K562 (cell line): ENCODE measurements at regions not wholly inside any gene's neighbourhood (a gene's known extent, or its start where the extent isn't known, plus 50 kb on each side); places are given as distances from the start of the nearest gene placed in this dataset.
A peak's percentile ranks its signal among the peaks of the same experiment; 100 is the strongest.

Experiments used
- ATAC-seq: fragments of 200-7000 bp; cut with Tn5 transposase; 3 replicates; pipeline ENCODE4 v1.9.1; 2020; ENCODE audit warnings: moderate library complexity
- BruUV-seq: library from RNA; stranded (reverse); fragments of 400-500 nt; replicated peaks from 2 replicates; lab custom pipeline; 2021; lab: Mats Ljungman, UMichigan
- CTCF ChIA-PET: fragments of 300-600 bp; formaldehyde crosslinking; extraction: SDS; loops from one replicate; lab custom pipeline; 2021; ENCODE audit warnings: low intra/inter-chr PET ratio; lab: Yijun Ruan, JAX
- POLR2A ChIA-PET: fragments of 300-600, 350-650 bp; sonication (Branson Sonifier 250); formaldehyde crosslinking; extraction: SDS; loops from one replicate; lab custom pipeline; 2021; ENCODE audit warnings: antibody characterized with exemption, inconsistent platforms; lab: Yijun Ruan, JAX
- DNase-seq, 4 experiments: peaks; one replicate each; pipeline versions ENCODE4 v3.0.0 to v3.0.0-alpha.2; 2011 to 2018; ENCODE audit warnings: low spot score in 3 of 4, mixed read lengths in 3 of 4; ENCODE audit errors: extremely low read depth in 1 of 4
- FAIRE-seq: peaks from 2 replicates; lab custom pipeline; 2011; peaks lifted over from hg19 to GRCh38; lab: Jason Lieb, UNC
- H2AFZ ChIP-seq: 2 replicates; pipeline ENCODE4 v1.6.0; 2011; ENCODE audit warnings: low read depth, low read length, control low read depth, inconsistent platforms
- H3K27ac ChIP-seq: fragments of 200-600 bp; 3 replicates; pipeline ENCODE4 v1.8.0; 2011; ENCODE audit warnings: low read depth, mild to moderate bottlenecking, control low read depth, inconsistent platforms, low read length, moderate library complexity, mixed read lengths; ENCODE audit errors: extremely low read depth
- H3K27me3 ChIP-seq, 2 experiments: fragments of 300-600 bp in 1 of 2; 2 replicates in 1 of 2; 3 replicates in 1 of 2; pipeline versions ENCODE4 v1.6.0 to v1.8.0; 2011; ENCODE audit warnings: inconsistent platforms in 2 of 2, low read length in 2 of 2, mild to moderate bottlenecking in 1 of 2, mixed read lengths in 1 of 2, moderate library complexity in 1 of 2; ENCODE audit not compliant: control insufficient read depth in 2 of 2, insufficient read depth in 2 of 2
- H3K36me3 ChIP-seq: fragments of 300-600 bp; 3 replicates; pipeline ENCODE4 v1.8.0; 2011; ENCODE audit warnings: mild to moderate bottlenecking, low read length, inconsistent platforms; ENCODE audit not compliant: control insufficient read depth, insufficient read depth
- H3K4me1 ChIP-seq, 2 experiments: fragments of 200-600 bp in 1 of 2; replicated peaks in 1 of 2; 2 replicates in 1 of 2; 3 replicates in 1 of 2; pipeline versions ENCODE4 v1.5.1 to v1.8.0; 2011; ENCODE audit warnings: inconsistent platforms in 2 of 2, low read length in 2 of 2, mild to moderate bottlenecking in 1 of 2, mixed read lengths in 1 of 2, moderate library complexity in 1 of 2; ENCODE audit not compliant: control insufficient read depth in 2 of 2, insufficient read depth in 2 of 2
- H3K4me2 ChIP-seq: 2 replicates; pipeline ENCODE4 v1.6.1; 2011; ENCODE audit warnings: low read length, control low read depth, inconsistent platforms, mixed read lengths; ENCODE audit not compliant: insufficient read depth
- H3K4me3 ChIP-seq: fragments of 200-600 bp; sonication (generic), shearing (Covaris generic); 2 replicates; pipeline ENCODE4 v1.5.1; 2016; ENCODE audit warnings: control low read depth, inconsistent platforms
- H3K79me2 ChIP-seq: fragments of 200-600 bp; 3 replicates; pipeline ENCODE4 v1.8.0; 2011; ENCODE audit warnings: low read length, inconsistent platforms; ENCODE audit not compliant: control insufficient read depth, insufficient read depth
- H3K9ac ChIP-seq, 2 experiments: 2 replicates each; pipeline versions ENCODE4 v1.6.0 to v1.6.1; 2011; ENCODE audit warnings: low read depth in 2 of 2, low read length in 2 of 2, control low read depth in 1 of 2, inconsistent platforms in 1 of 2, mild to moderate bottlenecking in 1 of 2, mixed read lengths in 1 of 2; ENCODE audit not compliant: insufficient read depth in 1 of 2
- H3K9me1 ChIP-seq: one replicate; pipeline ENCODE4 v1.6.0; 2011; ENCODE audit warnings: inconsistent platforms, mild to moderate bottlenecking, low read length, moderate library complexity; ENCODE audit not compliant: control insufficient read depth, insufficient read depth
- H3K9me3 ChIP-seq: replicated peaks from 2 replicates; pipeline ENCODE4 v1.5.1; 2011; ENCODE audit warnings: low read depth, low read length, inconsistent platforms; ENCODE audit not compliant: control insufficient read depth, insufficient read depth
- H4K20me1 ChIP-seq: replicated peaks from 2 replicates; pipeline ENCODE4 v1.6.1; 2011; ENCODE audit warnings: low read length, inconsistent platforms, mixed read lengths; ENCODE audit not compliant: control insufficient read depth, insufficient read depth
- EP400 ChIP-seq: fragments of 450-650 bp; IDR thresholded peaks from 2 replicates; pipeline ENCODE4 v1.6.1; 2017; ENCODE audit warnings: antibody characterized with exemption, mild to moderate bottlenecking, moderate library complexity
- MXI1 ChIP-seq: IDR thresholded peaks from 2 replicates; pipeline ENCODE4 v1.6.1; 2011; ENCODE audit warnings: low read depth, mild to moderate bottlenecking, improper control_type of control experiment, low read length
- NR2C2 ChIP-seq, 2 experiments: fragments of 200-800 bp in 1 of 2; sonication (Bioruptor generic) in 1 of 2; sonication (generic) in 1 of 2; formaldehyde crosslinking in 1 of 2; IDR thresholded peaks; 2 replicates each; pipeline versions ENCODE4 v1.6.1 to v1.8.0; 2016 to 2022; ENCODE audit warnings: mild to moderate bottlenecking in 1 of 2, missing compliant biosample characterization in 1 of 2, missing genetic modification characterization in 1 of 2, missing genetic modification reagents in 1 of 2
- ZNF316 ChIP-seq: fragments of 450-650 bp; IDR thresholded peaks from 2 replicates; pipeline ENCODE4 v1.6.1; 2016
- in situ Hi-C: fragments of 300-500 bp; cut with MboI; formaldehyde crosslinking; loops from 4 replicates; pipeline ENCODE4 v1.15.0; 2018; ENCODE audit warnings: inconsistent platforms, mixed read lengths
- intact Hi-C: fragments of 100-400 bp; cut with micrococcal nuclease; formaldehyde crosslinking; loops from 2 replicates; pipeline ENCODE4 v1.14.2; 2022
- TF ChIP-seq, protein P1 (sequence below): fragments of 450-650 bp; IDR thresholded peaks from 2 replicates; pipeline ENCODE4 v1.6.1; 2017; ENCODE audit warnings: antibody characterized with exemption
- TF ChIP-seq, protein P2 (sequence below): sonication (generic); formaldehyde crosslinking; IDR thresholded peaks from 2 replicates; pipeline ENCODE4 v1.8.0; 2022; ENCODE audit warnings: mild to moderate bottlenecking, missing genetic modification reagents

DNA sequence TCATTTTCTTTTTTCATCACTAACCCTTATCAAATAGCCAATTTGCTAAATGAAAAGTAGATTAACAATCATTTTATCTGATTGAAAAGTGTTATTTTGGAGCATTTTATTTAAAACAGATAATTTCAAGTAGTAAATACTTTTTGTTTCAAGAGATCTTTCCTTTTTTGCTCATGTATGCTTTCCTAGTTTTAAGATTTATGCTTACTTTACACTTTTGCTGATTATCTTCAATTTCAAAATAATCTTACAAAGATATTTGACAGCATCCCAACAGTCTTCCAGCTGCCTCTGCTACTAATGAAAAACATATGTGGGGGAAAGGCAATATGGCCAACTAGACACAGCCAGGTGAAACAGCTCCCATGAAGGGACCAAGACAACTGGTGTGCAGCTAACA is 1027.3 kb upstream of the CDH9 start:
- Histone ChIP-seq H3K27me3 (no peaks in the 10 kb centered on the region), H4K20me1 (no peaks in the 10 kb centered on the region), H3K9me1 (no peaks in the 10 kb centered on the region), H3K79me2 (no peaks in the 10 kb centered on the region), H3K27ac (no peak overlapping the region), H3K9ac (no peak overlapping the region), H3K4me1 (no peaks in the 10 kb centered on the region), H3K36me3 (no peaks in the 10 kb centered on the region), H3K9me3 (no peaks in the 10 kb centered on the region; the same call in 1 of the 2 replicates), H3K4me2 (no peak overlapping the region), H2AFZ (no peak overlapping the region), H3K4me3 (no peak overlapping the region)
- intact Hi-C loops, result no loop called here
- BruUV-seq, result no TSS peak
- no peak for TF ChIP-seq MXI1
- TF ChIP-seq, protein P1, sequence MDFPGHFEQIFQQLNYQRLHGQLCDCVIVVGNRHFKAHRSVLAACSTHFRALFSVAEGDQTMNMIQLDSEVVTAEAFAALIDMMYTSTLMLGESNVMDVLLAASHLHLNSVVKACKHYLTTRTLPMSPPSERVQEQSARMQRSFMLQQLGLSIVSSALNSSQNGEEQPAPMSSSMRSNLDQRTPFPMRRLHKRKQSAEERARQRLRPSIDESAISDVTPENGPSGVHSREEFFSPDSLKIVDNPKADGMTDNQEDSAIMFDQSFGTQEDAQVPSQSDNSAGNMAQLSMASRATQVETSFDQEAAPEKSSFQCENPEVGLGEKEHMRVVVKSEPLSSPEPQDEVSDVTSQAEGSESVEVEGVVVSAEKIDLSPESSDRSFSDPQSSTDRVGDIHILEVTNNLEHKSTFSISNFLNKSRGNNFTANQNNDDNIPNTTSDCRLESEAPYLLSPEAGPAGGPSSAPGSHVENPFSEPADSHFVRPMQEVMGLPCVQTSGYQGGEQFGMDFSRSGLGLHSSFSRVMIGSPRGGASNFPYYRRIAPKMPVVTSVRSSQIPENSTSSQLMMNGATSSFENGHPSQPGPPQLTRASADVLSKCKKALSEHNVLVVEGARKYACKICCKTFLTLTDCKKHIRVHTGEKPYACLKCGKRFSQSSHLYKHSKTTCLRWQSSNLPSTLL, result no peak
- no peak for TF ChIP-seq EP400
- no peak for TF ChIP-seq NR2C2 (CRISPR knock-in tag; IDR thresholded peaks at IDR 0.05)
- TF ChIP-seq NR2C2 (tag; IDR thresholded peaks at IDR 0.05), result no peak
- TF ChIP-seq, protein P2, sequence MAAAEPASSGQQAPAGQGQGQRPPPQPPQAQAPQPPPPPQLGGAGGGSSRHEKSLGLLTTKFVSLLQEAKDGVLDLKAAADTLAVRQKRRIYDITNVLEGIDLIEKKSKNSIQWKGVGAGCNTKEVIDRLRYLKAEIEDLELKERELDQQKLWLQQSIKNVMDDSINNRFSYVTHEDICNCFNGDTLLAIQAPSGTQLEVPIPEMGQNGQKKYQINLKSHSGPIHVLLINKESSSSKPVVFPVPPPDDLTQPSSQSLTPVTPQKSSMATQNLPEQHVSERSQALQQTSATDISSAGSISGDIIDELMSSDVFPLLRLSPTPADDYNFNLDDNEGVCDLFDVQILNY (CRISPR knock-in tag), result no peak
- TF ChIP-seq ZNF316, result peak; percentile 57; the same call in 1 of the 2 replicates
- FAIRE-seq (no peak), DNase-seq (no peak), ATAC-seq (no peak)
- in situ Hi-C loops, result no loop called here
- ChIA-PET POLR2A (no interaction called here), CTCF (no interaction called here)
